ENCODE measurements at regions not wholly inside any gene's neighbourhood (a gene's known extent, or its start where the extent isn't known, plus 50 kb on each side); places are given as distances from the start of the nearest gene placed in this dataset.
A peak's percentile ranks its signal among the peaks of the same experiment; 100 is the strongest.

DNA sequence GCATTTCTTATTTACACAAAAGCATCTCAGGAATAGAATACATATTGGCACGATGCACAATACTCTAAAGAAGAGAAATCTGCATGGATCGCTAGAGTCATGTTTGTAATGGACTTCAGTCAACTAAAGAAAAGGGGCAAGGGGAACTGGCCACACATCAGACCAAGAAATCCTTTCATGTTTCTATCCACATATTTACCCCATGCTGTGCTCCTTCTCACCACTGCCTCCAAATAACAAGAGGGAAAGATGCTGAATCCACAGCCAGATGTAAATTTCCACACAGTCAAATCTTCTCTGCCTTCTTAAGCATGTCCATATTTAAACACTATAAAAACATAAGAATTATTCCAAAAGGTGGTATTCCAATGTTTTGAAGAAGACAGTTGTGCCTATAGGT, 67.6 kb downstream of the COX18 start:
- Mint-ChIP-seq H3K27ac (no peak overlapping the region), H3K4me3 (no peak overlapping the region), H3K4me1 (no peaks in the 10 kb centered on the region), H3K36me3 (no peaks in the 10 kb centered on the region), H3K9me3 (no peaks in the 10 kb centered on the region)
- ATAC-seq (no peak), DNase-seq (ENCODE audit: low spot score in 2 of 2) (no peak)

- DNase-seq (ENCODE audit: low spot score in 2 of 2), result no peak
- H3K4me3 Mint-ChIP-seq, result no peak overlapping the region
- no peaks in the 10 kb centered on the region for H3K9me3 Mint-ChIP-seq
- H3K27ac Mint-ChIP-seq, result no peak overlapping the region
- no peaks in the 10 kb centered on the region for H3K4me1 Mint-ChIP-seq
- H3K36me3 Mint-ChIP-seq, result no peaks in the 10 kb centered on the region
- no peak for ATAC-seq
Measured at GRCh38 chr4:72997409-72997808, 72.1 kb downstream of the COX18 start.

- Mint-ChIP-seq H3K36me3 (no peaks in the 10 kb centered on the region), H3K4me1 (no peaks in the 10 kb centered on the region), H3K27ac (no peak overlapping the region), H3K4me3 (no peak overlapping the region), H3K9me3 (no peaks in the 10 kb centered on the region)
- no peak for DNase-seq (ENCODE audit: low spot score in 2 of 2)
- ATAC-seq, result no peak
Measured at GRCh38 chr4:72994670-72995069, 74.8 kb downstream of the COX18 start.

- H3K27ac Mint-ChIP-seq, result no peak overlapping the region
- ATAC-seq, result no peak
- H3K4me3 Mint-ChIP-seq, result no peak overlapping the region
- H3K9me3 Mint-ChIP-seq, result no peaks in the 10 kb centered on the region
- H3K36me3 Mint-ChIP-seq, result no peaks in the 10 kb centered on the region
- no peak for DNase-seq (ENCODE audit: low spot score in 2 of 2)
- H3K4me1 Mint-ChIP-seq, result no peaks in the 10 kb centered on the region
Measured at GRCh38 chr4:72993876-72994275, 75.6 kb downstream of the COX18 start.

DNA sequence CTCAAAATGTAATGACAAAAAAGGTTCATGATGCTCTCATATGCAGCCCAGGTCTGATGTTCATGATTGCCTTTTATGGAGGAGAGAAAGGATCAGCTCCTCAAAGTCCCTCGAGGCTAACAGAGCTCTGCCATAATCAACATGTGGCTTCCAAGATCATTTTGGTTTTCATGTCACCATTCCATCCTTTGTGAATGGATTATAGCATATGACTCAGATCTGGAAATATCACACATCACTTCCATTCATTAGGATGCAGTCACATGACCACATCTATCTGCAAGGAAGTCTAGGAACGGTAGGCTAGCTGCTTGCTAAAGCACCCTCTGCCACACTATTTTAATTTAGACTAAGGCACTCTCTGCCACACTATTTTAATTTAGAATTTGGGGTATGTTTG, 77.6 kb downstream of the COX18 start:
- Mint-ChIP-seq H3K4me3 (no peak overlapping the region), H3K27ac (no peak overlapping the region), H3K4me1 (no peaks in the 10 kb centered on the region), H3K9me3 (no peaks in the 10 kb centered on the region), H3K36me3 (no peaks in the 10 kb centered on the region)
- ATAC-seq, result no peak
- DNase-seq (ENCODE audit: low spot score in 2 of 2), result no peak

DNA sequence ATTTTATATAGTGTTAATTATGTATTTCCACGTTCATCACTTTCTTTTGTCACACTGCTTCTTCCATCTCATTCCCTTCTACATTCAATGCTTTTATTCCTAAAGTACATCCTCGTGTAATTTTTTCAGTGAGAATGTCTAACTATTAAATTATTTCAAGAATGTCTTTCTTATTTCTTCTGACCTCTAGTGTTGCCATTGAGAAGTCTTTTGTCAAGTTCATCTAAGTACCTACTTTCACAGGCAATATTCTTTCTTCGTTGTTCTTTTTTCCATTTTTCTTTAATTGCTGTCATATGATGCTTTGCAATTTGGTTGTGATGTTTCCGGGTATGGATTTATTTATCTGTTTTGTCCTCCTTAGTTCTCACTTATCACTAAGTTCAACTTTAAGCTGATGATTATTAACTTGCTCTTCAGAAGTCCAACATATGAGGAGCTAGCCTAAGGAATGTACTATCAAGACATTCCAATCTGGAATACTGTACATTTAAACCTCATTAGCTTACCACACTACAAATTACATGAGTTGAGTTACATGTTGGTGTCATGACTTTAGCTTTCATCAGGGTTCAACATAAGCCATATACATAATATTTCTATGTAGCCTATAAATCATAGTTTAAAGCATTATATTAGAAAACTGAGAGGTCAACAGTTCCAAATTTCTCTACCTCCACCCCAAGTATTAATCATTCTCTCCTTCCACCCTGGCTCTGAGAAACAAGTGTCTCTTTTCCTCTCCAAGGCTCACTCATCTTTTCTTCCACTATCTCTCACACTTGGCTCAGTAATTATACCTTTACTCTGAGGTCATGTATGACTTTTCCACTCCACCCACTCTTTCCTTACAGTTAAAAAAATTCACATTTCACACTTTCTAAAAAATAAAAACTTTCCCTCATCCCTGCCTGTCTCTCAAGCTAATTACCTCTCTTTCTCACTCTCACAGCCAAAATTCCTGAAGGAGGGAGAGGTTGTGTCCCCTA, 81.5 kb downstream of the COX18 start:
- H3K4me1 Mint-ChIP-seq, result no peaks in the 10 kb centered on the region
- no peak overlapping the region for H3K27ac Mint-ChIP-seq
- DNase-seq (ENCODE audit: low spot score in 2 of 2) (no peak), ATAC-seq (no peak)
- H3K4me3 Mint-ChIP-seq, result no peak overlapping the region
- no peaks in the 10 kb centered on the region for H3K36me3 Mint-ChIP-seq
- H3K9me3 Mint-ChIP-seq, result no peaks in the 10 kb centered on the region

- Mint-ChIP-seq H3K4me1 (no peaks in the 10 kb centered on the region), H3K27ac (no peak overlapping the region), H3K4me3 (no peak overlapping the region), H3K36me3 (no peaks in the 10 kb centered on the region), H3K9me3 (no peaks in the 10 kb centered on the region)
- ATAC-seq, result no peak
- DNase-seq (ENCODE audit: low spot score in 2 of 2), result no peak
Measured at GRCh38 chr4:72984351-72984750, 85.2 kb downstream of the COX18 start.

DNA sequence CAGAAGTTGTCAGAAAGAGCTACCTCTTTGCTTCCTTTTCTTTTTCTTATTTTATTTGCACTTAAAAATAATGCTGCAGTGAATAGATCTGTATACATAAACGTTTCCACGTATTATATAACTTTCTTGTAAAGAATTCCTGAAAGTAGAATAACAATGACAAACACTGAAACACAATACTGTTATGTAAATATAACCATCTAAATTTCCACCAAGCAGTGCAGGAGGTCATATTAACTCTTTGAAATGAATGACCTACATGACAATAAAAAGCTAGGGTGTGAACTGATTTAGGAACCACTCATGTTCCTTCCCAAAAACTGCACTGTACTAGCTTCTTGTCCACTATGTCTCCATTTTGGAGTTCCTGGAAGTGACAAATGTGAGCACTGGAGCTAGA, 85.8 kb downstream of the COX18 start:
- Mint-ChIP-seq H3K36me3 (no peaks in the 10 kb centered on the region), H3K4me3 (no peak overlapping the region), H3K9me3 (no peaks in the 10 kb centered on the region), H3K27ac (no peak overlapping the region), H3K4me1 (no peaks in the 10 kb centered on the region)
- no peak for ATAC-seq
- DNase-seq (ENCODE audit: low spot score in 2 of 2), result no peak

- no peak overlapping the region for H3K27ac Mint-ChIP-seq
Measured at GRCh38 chr4:72977936-72978485, 91.5 kb downstream of the COX18 start.

GRCh38 chr4:72975488-72975784, 94.1 kb downstream of the COX18 start:
- Mint-ChIP-seq H3K27ac (no peak overlapping the region), H3K4me3 (no peak overlapping the region), H3K9me3 (no peaks in the 10 kb centered on the region), H3K36me3 (no peaks in the 10 kb centered on the region), H3K4me1 (no peaks in the 10 kb centered on the region)
- DNase-seq (ENCODE audit: low spot score in 2 of 2) (no peak), ATAC-seq (no peak)

More at GRCh38 chr4:72977936-72978485, 91.5 kb downstream of the COX18 start:
- Mint-ChIP-seq H3K4me1 (no peaks in the 10 kb centered on the region), H3K36me3 (no peaks in the 10 kb centered on the region), H3K9me3 (no peaks in the 10 kb centered on the region), H3K4me3 (no peak overlapping the region)
- ATAC-seq, result no peak
- no peak for DNase-seq (ENCODE audit: low spot score in 2 of 2)

DNA sequence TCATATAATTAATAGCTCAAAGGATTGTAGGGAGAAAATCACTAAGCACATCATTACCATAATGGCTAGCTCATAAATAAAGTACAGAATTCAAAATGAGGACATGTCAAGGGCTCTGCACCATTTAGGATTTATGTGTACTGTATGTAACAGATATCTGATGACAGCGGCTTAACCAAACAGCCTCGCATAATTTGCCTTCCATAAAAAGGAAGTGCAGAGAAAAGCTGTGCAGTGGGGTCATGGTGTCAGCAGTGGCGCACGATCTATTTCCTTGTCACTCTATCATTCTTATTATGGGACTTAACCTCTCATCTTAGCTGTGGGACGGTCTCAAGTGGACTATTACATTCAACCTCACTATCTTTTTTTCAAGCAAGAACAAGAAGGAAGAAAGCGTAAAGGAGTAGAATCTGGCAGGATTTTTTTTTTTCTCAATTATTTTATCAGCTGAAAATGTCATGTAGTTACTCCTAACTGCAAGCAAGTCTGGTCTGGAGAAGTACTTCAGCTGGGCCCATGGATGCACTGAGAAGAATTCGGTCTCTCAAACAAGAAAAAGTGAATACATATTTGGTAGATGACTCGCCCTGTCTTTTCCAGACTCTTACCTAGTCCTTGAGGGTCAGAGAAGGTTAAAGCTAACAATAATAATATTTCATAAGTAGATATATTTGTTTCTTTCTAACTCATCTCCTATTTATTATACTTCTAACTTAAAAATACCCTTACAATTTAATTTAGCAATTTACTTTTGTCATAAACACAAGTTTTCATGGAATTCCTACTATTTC, 94.6 kb downstream of the COX18 start:
- H3K36me3 Mint-ChIP-seq, result no peaks in the 10 kb centered on the region
- no peak for DNase-seq (ENCODE audit: low spot score in 2 of 2)
- no peak overlapping the region for H3K4me3 Mint-ChIP-seq
- H3K4me1 Mint-ChIP-seq, result no peaks in the 10 kb centered on the region
- H3K9me3 Mint-ChIP-seq, result no peaks in the 10 kb centered on the region
- no peak overlapping the region for H3K27ac Mint-ChIP-seq
- no peak for ATAC-seq

DNA sequence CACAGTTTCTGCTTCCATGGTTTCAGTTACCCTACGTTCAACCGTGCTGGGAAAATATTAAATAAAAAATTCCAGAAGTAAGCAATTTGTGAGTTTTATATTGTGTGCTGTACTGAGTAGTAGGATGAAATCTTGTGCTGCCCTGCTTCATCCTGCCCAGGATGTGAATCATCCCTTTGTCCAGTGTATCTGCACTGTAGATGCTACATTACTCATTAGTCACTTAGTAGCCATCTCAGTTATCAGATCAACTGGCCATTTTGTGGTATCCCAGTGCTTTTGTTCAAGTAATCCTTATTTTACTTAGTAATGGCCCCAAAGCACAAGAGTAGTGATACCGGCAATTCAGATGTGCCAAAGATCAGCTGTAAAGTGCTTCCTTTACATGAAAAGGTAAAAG, 97.9 kb downstream of the COX18 start:
- no peak for ATAC-seq

GRCh38 chr4:72970756-72971155, 98.8 kb downstream of the COX18 start:
- H3K4me3 Mint-ChIP-seq, result no peak overlapping the region
- H3K27ac Mint-ChIP-seq, result no peak overlapping the region
- ATAC-seq (no peak), DNase-seq (ENCODE audit: low spot score in 2 of 2) (no peak)
- no peaks in the 10 kb centered on the region for H3K9me3 Mint-ChIP-seq
- H3K4me1 Mint-ChIP-seq, result no peaks in the 10 kb centered on the region
- no peaks in the 10 kb centered on the region for H3K36me3 Mint-ChIP-seq

More for the DNA sequence above, 97.9 kb downstream of the COX18 start:
- no peaks in the 10 kb centered on the region for H3K36me3 Mint-ChIP-seq
- no peak overlapping the region for H3K4me3 Mint-ChIP-seq
- no peak overlapping the region for H3K27ac Mint-ChIP-seq
- DNase-seq (ENCODE audit: low spot score in 2 of 2), result no peak
- no peaks in the 10 kb centered on the region for H3K9me3 Mint-ChIP-seq
- no peaks in the 10 kb centered on the region for H3K4me1 Mint-ChIP-seq

DNA sequence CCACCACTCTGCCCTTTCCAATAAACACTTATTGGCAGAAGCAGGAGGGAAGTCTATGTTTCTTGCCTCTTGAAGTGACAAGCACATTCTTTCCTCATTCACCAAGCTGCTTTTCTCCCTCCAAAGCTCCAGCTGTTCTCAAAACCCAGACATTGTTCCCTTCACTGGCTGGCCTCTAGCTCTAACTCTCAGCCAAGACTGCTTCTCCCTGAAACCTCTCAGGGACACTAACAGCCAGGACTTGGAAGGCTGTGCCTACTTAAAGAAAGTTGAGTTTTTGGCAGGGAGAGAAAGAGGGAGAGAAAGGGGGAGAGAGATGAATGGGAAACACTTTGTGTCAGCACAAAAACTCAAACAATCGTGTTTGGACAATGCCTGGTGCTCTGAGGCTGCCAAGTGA, 99.5 kb downstream of the COX18 start:
- ATAC-seq (no peak), DNase-seq (ENCODE audit: low spot score in 2 of 2) (no peak)
- Mint-ChIP-seq H3K9me3 (no peaks in the 10 kb centered on the region), H3K36me3 (no peaks in the 10 kb centered on the region), H3K27ac (no peak overlapping the region), H3K4me1 (no peaks in the 10 kb centered on the region), H3K4me3 (no peak overlapping the region)

DNA sequence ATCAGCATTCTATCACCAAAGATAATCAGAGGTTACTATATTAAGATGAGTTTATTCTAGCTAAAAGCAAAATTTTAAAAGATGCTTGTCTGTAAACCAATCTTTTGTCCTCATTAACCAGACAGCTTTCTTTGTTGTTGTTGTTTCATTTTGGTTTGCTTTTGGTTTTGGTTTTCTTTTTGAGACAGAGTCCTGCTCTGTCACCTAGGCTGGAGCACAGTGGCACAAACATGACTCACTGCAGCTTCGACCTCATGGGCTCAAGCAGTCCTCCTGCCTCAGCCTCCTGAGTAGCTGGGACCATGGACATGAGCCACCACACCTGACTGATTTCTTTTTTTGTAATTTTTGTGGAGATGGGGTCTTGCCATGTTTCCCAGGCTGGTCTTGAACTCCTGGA, 102.9 kb downstream of the COX18 start:
- ATAC-seq (peak; percentile 67), DNase-seq (ENCODE audit: low spot score in 2 of 2) (no peak)
- Mint-ChIP-seq H3K9me3 (peaks cover 8% of the 10 kb centered on the region), H3K4me1 (no peaks in the 10 kb centered on the region), H3K4me3 (no peak overlapping the region), H3K27ac (no peak overlapping the region), H3K36me3 (no peaks in the 10 kb centered on the region)

GRCh38 chr4:72959411-72959810, 110.1 kb downstream of the COX18 start:
- Mint-ChIP-seq H3K9me3 (peaks cover 19% of the 10 kb centered on the region), H3K4me3 (no peak overlapping the region), H3K4me1 (no peaks in the 10 kb centered on the region), H3K36me3 (no peaks in the 10 kb centered on the region), H3K27ac (no peak overlapping the region)
- DNase-seq (ENCODE audit: low spot score in 2 of 2) (no peak), ATAC-seq (no peak)
